Neutrophil (primary cell): ENCODE measurements at regions not wholly inside any gene's neighbourhood (a gene's known extent, or its start where the extent isn't known, plus 50 kb on each side); places are given as distances from the start of the nearest gene placed in this dataset.

Experiments used
- H3K27ac ChIP-seq: fragments of 200-600 bp; sonication (generic); 2 replicates; pipeline ENCODE4 v1.5.1; 2016; ENCODE audit warnings: mild to moderate bottlenecking, moderate library complexity
- H3K27me3 ChIP-seq: fragments of 200-600 bp; sonication (generic); 2 replicates; pipeline ENCODE4 v1.6.0; 2016; ENCODE audit warnings: mild to moderate bottlenecking
- H3K36me3 ChIP-seq: fragments of 200-600 bp; sonication (generic); 2 replicates; pipeline ENCODE4 v1.5.1; 2017
- H3K4me1 ChIP-seq, 2 experiments: fragments of 200-600 bp in 1 of 2; sonication (generic) in 1 of 2; 1 replicate in 1 of 2; 2 replicates in 1 of 2; pipeline versions ENCODE4 v1.5.1 to v1.6.1; 2013 to 2016; ENCODE audit warnings: low read depth in 1 of 2, low read length in 1 of 2, mild to moderate bottlenecking in 1 of 2, moderate library complexity in 1 of 2; ENCODE audit not compliant: control insufficient read depth in 1 of 2, insufficient read depth in 1 of 2
- H3K4me3 ChIP-seq, 2 experiments: fragments of 200-600 bp in 1 of 2; sonication (generic) in 1 of 2; 1 replicate in 1 of 2; 2 replicates in 1 of 2; pipeline ENCODE4 v1.5.1; 2013 to 2016; ENCODE audit warnings: low read depth in 1 of 2, low read length in 1 of 2, mild to moderate bottlenecking in 1 of 2, moderate library complexity in 1 of 2
- H3K9me3 ChIP-seq: fragments of 200-600 bp; sonication (generic); 2 replicates; pipeline ENCODE4 v1.5.1; 2016
- TF ChIP-seq, protein P1 (sequence below): fragments of 200-600 bp; sonication (generic); IDR thresholded peaks from 2 replicates; pipeline ENCODE4 v1.5.1; 2016; ENCODE audit warnings: antibody characterized with exemption

DNA sequence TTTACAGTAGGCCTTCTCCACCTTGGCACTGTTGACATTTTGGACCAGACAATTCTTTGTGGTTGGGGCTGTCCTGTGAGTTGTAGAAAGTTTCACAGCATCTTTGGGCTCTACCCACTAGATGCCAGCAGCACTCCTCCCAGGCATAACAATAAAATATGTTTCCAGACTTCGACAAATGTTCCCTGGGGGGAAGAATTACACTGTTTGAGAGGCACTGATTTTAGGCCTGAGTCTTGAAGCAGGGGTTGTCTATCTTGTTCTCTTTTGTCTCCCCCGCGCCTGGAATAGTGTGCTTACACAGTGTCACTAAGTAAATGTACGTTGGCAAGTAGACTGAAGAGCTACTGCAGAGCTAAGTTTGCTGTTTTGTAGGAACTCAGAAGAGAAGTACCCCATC, 254.4 kb upstream of the BOD1L1 start:
- Histone ChIP-seq H3K27ac (no peak overlapping the region), H3K4me1 (no peaks in the 10 kb centered on the region), H3K9me3 (no peaks in the 10 kb centered on the region), H3K36me3 (no peaks in the 10 kb centered on the region), H3K27me3 (no peaks in the 10 kb centered on the region), H3K4me3 (no peak overlapping the region)
- TF ChIP-seq, protein P1, sequence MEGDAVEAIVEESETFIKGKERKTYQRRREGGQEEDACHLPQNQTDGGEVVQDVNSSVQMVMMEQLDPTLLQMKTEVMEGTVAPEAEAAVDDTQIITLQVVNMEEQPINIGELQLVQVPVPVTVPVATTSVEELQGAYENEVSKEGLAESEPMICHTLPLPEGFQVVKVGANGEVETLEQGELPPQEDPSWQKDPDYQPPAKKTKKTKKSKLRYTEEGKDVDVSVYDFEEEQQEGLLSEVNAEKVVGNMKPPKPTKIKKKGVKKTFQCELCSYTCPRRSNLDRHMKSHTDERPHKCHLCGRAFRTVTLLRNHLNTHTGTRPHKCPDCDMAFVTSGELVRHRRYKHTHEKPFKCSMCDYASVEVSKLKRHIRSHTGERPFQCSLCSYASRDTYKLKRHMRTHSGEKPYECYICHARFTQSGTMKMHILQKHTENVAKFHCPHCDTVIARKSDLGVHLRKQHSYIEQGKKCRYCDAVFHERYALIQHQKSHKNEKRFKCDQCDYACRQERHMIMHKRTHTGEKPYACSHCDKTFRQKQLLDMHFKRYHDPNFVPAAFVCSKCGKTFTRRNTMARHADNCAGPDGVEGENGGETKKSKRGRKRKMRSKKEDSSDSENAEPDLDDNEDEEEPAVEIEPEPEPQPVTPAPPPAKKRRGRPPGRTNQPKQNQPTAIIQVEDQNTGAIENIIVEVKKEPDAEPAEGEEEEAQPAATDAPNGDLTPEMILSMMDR: no peak

- H3K4me1 ChIP-seq: no peaks in the 10 kb centered on the region
- H3K36me3 ChIP-seq: no peaks in the 10 kb centered on the region
- no peaks in the 10 kb centered on the region for H3K9me3 ChIP-seq
- H3K27me3 ChIP-seq: no peaks in the 10 kb centered on the region
- H3K4me3 ChIP-seq: no peak overlapping the region
- TF ChIP-seq, protein P1: no peak
- H3K27ac ChIP-seq: no peak overlapping the region
These were observed 259.5 kb upstream of the BOD1L1 start for GRCh38 chr4:13887010-13887409.

DNA sequence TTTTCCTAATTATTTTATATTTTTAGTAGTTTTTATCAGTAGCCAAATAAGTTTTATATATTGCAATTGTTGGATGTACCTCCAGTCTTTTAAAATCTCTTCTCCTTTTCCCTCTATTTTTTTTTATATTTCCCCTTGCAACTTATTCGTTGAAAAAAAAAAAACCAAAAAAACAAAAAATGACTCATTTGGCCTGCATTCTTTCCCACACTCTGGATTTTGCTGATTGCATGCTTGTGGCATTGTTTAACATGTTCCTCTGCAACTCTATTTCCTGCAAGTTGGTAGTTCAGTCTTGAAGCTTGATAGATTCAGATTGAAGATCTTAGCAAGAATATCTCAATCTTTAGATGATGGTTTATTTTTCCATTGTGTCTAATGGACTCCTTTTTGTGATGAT, 260.6 kb upstream of the BOD1L1 start:
- no peaks in the 10 kb centered on the region for H3K4me1 ChIP-seq
- no peaks in the 10 kb centered on the region for H3K36me3 ChIP-seq
- H3K9me3 ChIP-seq: no peaks in the 10 kb centered on the region
- TF ChIP-seq, protein P1: no peak
- no peaks in the 10 kb centered on the region for H3K27me3 ChIP-seq
- no peak overlapping the region for H3K4me3 ChIP-seq
- H3K27ac ChIP-seq: no peak overlapping the region

DNA sequence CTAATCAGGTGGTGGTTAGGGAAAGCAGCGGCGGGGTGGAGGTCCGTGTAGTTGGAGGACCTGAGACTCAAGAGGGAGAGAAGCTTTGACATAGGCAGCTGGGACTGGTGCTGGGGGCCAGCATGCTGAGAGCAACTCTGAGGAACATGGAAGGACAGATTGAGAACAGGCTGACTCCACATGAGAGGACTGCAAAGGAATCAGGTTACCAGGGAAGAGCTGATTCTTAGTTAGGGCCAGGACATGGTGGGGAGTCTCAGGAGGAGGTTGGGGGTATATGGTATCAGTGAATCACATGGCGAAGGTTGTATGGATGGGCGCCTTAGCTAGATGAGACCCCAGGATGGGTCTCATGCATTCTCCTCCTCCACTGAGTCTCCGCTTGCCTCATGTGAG, 264.0 kb upstream of the BOD1L1 start:
- H3K36me3 ChIP-seq: no peaks in the 10 kb centered on the region
- no peak overlapping the region for H3K27ac ChIP-seq
- H3K4me1 ChIP-seq: no peaks in the 10 kb centered on the region
- no peaks in the 10 kb centered on the region for H3K9me3 ChIP-seq
- H3K27me3 ChIP-seq: no peaks in the 10 kb centered on the region
- H3K4me3 ChIP-seq: no peak overlapping the region
- TF ChIP-seq, protein P1: no peak

- TF ChIP-seq, protein P1: no peak
- no peaks in the 10 kb centered on the region for H3K36me3 ChIP-seq
- H3K4me1 ChIP-seq: no peaks in the 10 kb centered on the region
- H3K27ac ChIP-seq: no peak overlapping the region
- H3K27me3 ChIP-seq: no peaks in the 10 kb centered on the region
- no peak overlapping the region for H3K4me3 ChIP-seq
- no peaks in the 10 kb centered on the region for H3K9me3 ChIP-seq
These were observed 265.2 kb upstream of the BOD1L1 start for GRCh38 chr4:13892739-13893105.

GRCh38 chr4:13893211-13893610, 265.7 kb upstream of the BOD1L1 start:
- no peaks in the 10 kb centered on the region for H3K36me3 ChIP-seq
- H3K9me3 ChIP-seq: no peaks in the 10 kb centered on the region
- H3K4me3 ChIP-seq: no peak overlapping the region
- H3K4me1 ChIP-seq: no peaks in the 10 kb centered on the region
- TF ChIP-seq, protein P1: no peak
- H3K27me3 ChIP-seq: no peaks in the 10 kb centered on the region
- H3K27ac ChIP-seq: no peak overlapping the region
